Fibroblast of pulmonary artery (primary cell): ENCODE measurements at regions not wholly inside any gene's neighbourhood (a gene's known extent, or its start where the extent isn't known, plus 50 kb on each side); places are given as distances from the start of the nearest gene placed in this dataset.

Experiments
- DNase-seq: peaks from one replicate; pipeline ENCODE4 v3.0.0-alpha.2; 2010; ENCODE audit warnings: low read depth
- H3K4me3 ChIP-seq: replicated peaks from 2 replicates; pipeline ENCODE4 v1.5.1; 2011; ENCODE audit warnings: low read depth, mild to moderate bottlenecking, control low read depth, low read length, moderate library complexity
- TF ChIP-seq, protein P1 (sequence below): IDR thresholded peaks from 2 replicates; pipeline ENCODE4 v1.5.1; 2011; ENCODE audit warnings: mild to moderate bottlenecking, control low read depth, low read length, inconsistent platforms; ENCODE audit errors: missing control alignments

- no peak for DNase-seq
- TF ChIP-seq, protein P1, sequence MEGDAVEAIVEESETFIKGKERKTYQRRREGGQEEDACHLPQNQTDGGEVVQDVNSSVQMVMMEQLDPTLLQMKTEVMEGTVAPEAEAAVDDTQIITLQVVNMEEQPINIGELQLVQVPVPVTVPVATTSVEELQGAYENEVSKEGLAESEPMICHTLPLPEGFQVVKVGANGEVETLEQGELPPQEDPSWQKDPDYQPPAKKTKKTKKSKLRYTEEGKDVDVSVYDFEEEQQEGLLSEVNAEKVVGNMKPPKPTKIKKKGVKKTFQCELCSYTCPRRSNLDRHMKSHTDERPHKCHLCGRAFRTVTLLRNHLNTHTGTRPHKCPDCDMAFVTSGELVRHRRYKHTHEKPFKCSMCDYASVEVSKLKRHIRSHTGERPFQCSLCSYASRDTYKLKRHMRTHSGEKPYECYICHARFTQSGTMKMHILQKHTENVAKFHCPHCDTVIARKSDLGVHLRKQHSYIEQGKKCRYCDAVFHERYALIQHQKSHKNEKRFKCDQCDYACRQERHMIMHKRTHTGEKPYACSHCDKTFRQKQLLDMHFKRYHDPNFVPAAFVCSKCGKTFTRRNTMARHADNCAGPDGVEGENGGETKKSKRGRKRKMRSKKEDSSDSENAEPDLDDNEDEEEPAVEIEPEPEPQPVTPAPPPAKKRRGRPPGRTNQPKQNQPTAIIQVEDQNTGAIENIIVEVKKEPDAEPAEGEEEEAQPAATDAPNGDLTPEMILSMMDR, result no peak
- no peak overlapping the region for H3K4me3 ChIP-seq
These were observed 198.6 kb downstream of the BCL11B start for GRCh38 chr14:99073431-99073830.

- no peak for DNase-seq
- TF ChIP-seq, protein P1, result no peak
- no peak overlapping the region for H3K4me3 ChIP-seq
These were observed 196.9 kb downstream of the BCL11B start for GRCh38 chr14:99075061-99075460.

DNA sequence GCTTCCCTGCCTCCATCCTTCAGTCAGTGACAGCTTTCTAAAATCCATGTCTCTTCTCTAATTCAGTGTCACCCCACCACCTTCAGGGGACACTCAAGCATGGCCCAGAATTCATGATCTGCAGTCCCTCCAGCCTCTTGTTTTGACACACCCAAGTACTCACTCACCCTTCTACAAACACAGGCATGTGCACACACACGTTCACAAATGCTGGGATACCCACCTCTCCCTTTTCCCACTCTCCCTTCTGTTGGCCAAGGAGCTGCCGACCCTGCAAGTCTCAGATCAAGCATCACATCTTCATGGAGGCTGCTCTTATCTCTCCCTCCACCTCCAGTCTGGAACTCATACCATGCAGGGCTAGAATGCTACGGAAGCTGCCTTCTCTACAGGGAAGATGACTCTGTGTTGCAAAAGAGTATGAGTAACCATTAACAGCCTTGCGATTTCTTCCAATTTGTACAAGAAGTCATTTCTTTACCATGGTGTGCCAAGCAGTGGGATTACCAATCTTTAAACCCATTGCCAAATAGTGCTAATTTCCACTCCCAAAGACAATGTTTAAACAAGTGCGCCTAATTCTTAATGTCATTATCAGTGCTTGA lies 196.1 kb downstream of the BCL11B start:
- no peak for DNase-seq
- H3K4me3 ChIP-seq, result no peak overlapping the region
- TF ChIP-seq, protein P1, result no peak

DNA sequence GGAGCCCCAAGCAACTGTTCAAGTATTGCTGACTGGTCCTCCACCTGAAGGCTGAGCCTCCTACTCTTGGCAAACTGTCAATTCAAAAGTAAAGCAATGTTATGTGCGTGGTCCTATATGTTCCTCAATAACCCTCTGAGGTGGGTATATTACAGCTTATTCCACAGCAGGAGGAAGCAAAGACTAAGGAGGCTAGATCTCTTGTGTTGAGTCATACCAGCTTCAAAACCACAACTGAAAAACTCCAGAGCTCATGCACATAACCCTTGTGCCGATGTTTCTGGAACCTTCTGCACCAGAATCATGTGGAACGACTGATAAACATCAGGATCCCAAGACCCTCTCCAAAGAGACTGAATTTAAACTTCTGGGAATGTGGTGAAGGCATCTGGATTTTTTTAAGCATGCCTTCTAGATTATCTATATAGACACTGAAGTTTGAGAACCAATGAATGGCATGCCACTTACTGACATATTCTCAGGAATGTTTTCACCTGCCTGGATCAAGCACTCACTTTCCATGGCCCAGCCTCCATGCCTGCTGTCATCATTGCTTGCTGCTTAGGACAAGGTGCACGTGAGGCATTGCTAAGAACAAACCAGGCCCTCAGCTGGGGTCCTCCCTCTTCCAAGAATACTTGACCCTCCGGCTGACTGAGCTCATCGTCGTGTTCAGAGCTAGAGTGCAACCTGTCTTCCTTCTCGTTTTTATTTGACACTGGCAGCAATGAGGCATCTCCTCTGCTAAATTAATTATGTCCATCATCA lies 194.7 kb downstream of the BCL11B start:
- DNase-seq, result no peak
- H3K4me3 ChIP-seq, result no peak overlapping the region
- TF ChIP-seq, protein P1, result no peak

DNA sequence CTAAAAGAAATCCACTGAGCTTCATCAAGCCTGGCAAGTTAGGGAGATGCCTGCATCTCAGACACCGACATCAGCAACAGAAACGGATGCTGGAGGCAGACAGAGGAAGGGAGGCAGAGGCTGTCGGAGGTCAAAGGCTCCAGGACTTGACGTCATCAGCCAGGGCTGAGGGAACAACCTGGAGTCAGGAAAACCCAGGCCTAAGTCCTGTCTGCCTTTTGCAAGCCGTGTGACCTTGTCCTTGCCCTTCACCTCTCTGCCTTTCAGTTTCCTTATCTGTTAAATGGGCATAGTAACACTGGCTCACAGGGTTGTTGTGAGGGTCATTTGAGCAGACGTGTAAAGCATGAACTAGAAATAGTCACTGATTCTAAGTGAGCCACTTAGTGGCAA lies 194.2 kb downstream of the BCL11B start:
- TF ChIP-seq, protein P1, result no peak
- no peak overlapping the region for H3K4me3 ChIP-seq
- DNase-seq, result no peak

- H3K4me3 ChIP-seq, result no peak overlapping the region
- TF ChIP-seq, protein P1, result no peak
- DNase-seq, result no peak
These were observed 193.6 kb downstream of the BCL11B start for GRCh38 chr14:99078426-99078825.
